Neural crest cell (in vitro differentiated cells): ENCODE measurements at regions not wholly inside any gene's neighbourhood (a gene's known extent, or its start where the extent isn't known, plus 50 kb on each side); places are given as distances from the start of the nearest gene placed in this dataset.

Experiments used
- DNase-seq: peaks from one replicate; pipeline ENCODE4 v3.0.0; 2021; ENCODE audit warnings: low read depth, mixed read lengths, low spot score
- H3K27ac Mint-ChIP-seq: one replicate; pipeline ENCODE4 v1.8.0; 2021; ENCODE audit warnings: mild to moderate bottlenecking, mixed read lengths; ENCODE audit not compliant: unreplicated experiment
- H3K27me3 Mint-ChIP-seq: 2 replicates; pipeline ENCODE4 v1.8.0; 2021; ENCODE audit warnings: low read depth, mild to moderate bottlenecking, mixed read lengths
- H3K36me3 Mint-ChIP-seq: 2 replicates; pipeline ENCODE4 v1.8.0; 2021; ENCODE audit warnings: low read depth, mild to moderate bottlenecking, mixed read lengths
- H3K4me1 Mint-ChIP-seq: 2 replicates; pipeline ENCODE4 v1.8.0; 2021; ENCODE audit warnings: mixed read lengths
- H3K4me3 Mint-ChIP-seq: one replicate; pipeline ENCODE4 v1.8.0; 2021; ENCODE audit warnings: mild to moderate bottlenecking, mixed read lengths
- H3K9me3 Mint-ChIP-seq: 2 replicates; pipeline ENCODE4 v1.8.0; 2021; ENCODE audit warnings: mixed read lengths
- TF ChIP-seq, protein P1 (sequence below): fragments of 200-600 bp; sonication (generic); conservative IDR thresholded peaks from 2 replicates; pipeline ENCODE4 v1.5.0; 2021; ENCODE audit warnings: antibody characterized with exemption, mild to moderate bottlenecking

DNA sequence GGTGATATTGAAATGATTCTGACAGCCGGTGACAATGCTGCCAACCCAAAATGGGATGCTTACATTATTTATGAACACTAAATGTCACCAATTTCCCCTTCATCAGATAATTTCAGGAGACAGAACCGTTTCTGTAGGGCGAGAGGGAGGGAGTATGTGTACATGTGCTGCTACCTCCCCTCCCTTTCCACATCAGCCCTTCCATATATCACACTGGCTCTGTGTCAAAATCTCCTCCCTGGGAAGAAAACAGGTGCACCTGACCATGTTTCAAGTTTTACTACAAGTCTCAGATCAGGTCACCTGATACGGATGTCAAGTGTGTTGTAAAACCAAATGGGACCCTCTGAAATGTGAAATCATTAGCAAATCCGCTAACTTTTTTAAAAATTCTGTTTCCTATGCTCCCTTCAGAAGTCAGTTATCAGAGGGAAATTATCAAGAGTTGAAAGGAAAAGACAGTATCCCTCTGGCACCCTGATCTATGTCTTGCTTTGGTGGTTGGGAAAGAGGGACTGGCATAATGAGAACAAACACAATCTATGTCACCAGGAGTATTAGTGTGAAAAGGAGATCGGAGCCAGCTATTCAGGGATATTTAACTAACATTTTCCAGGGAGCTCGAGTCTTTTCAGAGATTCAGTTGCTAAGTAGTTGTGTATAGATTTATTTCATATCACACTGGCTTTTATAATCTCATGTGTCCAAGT, 1002.3 kb upstream of the CDH8 start:
- Mint-ChIP-seq H3K27me3 (no peaks in the 10 kb centered on the region), H3K27ac (no peak overlapping the region), H3K36me3 (no peaks in the 10 kb centered on the region), H3K4me1 (peaks cover 14% of the 10 kb centered on the region), H3K4me3 (no peak overlapping the region), H3K9me3 (peaks cover 3% of the 10 kb centered on the region)
- TF ChIP-seq, protein P1, sequence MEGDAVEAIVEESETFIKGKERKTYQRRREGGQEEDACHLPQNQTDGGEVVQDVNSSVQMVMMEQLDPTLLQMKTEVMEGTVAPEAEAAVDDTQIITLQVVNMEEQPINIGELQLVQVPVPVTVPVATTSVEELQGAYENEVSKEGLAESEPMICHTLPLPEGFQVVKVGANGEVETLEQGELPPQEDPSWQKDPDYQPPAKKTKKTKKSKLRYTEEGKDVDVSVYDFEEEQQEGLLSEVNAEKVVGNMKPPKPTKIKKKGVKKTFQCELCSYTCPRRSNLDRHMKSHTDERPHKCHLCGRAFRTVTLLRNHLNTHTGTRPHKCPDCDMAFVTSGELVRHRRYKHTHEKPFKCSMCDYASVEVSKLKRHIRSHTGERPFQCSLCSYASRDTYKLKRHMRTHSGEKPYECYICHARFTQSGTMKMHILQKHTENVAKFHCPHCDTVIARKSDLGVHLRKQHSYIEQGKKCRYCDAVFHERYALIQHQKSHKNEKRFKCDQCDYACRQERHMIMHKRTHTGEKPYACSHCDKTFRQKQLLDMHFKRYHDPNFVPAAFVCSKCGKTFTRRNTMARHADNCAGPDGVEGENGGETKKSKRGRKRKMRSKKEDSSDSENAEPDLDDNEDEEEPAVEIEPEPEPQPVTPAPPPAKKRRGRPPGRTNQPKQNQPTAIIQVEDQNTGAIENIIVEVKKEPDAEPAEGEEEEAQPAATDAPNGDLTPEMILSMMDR, result no peak
- no peak for DNase-seq

DNA sequence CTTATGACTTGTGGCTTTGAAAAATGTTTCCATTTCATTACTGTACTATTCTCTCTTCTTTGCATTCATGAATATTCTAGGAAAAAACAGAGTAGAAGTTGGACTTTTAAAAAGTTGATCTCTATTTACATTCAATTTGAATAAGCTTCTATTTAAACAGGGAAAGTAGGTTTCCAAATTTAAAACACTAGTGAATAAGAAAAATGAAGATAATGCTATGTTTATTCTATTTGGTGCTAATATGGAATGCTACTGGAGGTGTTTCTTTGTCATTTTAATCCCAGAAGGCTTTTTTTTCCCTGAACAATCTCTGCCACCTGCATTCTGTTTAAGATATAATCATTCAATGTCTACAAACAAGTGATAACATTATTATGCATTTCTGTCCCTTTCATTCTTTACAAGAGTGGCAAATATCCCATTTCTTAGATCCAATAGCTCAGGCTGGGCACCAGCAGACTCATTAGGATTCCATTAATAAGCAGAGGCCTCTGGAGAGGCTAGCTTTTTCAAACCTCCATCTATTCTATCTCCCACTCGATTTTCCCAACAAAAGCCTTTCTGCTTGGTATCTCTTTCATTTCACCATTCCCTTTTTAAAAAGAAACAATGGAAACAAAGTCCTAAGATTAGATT, 1001.6 kb upstream of the CDH8 start:
- TF ChIP-seq, protein P1, result no peak
- no peaks in the 10 kb centered on the region for H3K36me3 Mint-ChIP-seq
- H3K4me3 Mint-ChIP-seq, result no peak overlapping the region
- no peak for DNase-seq
- no peaks in the 10 kb centered on the region for H3K27me3 Mint-ChIP-seq
- peaks cover 2% of the 10 kb centered on the region for H3K9me3 Mint-ChIP-seq
- H3K27ac Mint-ChIP-seq, result no peak overlapping the region
- peaks cover 14% of the 10 kb centered on the region for H3K4me1 Mint-ChIP-seq

DNA sequence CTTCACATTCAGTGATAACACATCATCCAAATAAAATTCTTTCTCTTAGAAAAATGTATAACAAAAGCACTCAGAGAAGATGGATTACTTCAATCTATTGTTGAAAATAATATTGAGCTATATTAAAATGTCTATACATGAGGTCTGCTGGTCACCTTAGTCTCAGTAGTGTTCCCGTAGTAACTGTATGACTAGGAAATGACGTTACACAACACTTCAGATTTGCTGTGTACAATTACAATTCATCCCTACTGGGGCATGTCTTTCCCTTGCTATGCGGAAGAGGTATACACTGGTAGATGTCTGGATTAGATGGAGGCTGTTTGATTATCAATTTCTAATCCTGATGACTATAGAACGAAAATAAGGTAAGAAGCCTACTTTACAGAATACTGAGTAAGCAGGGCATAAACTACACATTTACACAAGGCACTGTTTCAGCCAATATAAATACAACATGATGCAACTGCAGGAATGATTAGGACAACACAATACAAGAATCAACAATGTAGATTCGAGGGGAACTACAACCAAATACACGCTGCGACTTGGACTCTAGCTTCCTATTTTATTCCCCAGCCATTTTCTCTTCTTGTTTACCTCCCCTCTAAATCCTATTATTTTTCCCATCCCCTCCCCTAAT, 982.5 kb upstream of the CDH8 start:
- Mint-ChIP-seq H3K4me3 (no peak overlapping the region), H3K27ac (no peak overlapping the region), H3K4me1 (no peaks in the 10 kb centered on the region), H3K9me3 (peaks cover 12% of the 10 kb centered on the region), H3K27me3 (no peaks in the 10 kb centered on the region), H3K36me3 (peaks cover 4% of the 10 kb centered on the region)
- no peak for DNase-seq
- TF ChIP-seq, protein P1, result no peak

DNA sequence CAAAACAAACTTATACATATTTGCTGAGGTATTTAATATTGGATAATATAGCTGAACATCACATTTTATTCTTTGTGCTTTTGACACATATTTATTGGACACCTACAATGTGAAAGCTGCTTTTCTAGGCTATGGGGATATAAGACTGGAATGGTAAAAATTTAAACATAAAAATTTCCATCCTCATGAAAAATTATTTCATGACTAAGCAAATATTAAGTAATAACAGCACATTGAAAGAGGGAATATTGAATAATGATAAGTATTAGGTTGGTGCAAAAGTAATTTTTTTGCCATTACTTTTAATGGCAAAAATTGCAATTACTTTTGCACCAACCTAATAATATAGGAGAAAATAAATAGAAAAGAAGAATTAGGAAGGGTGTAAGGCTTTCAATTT, 972.5 kb upstream of the CDH8 start:
- H3K36me3 Mint-ChIP-seq, result no peaks in the 10 kb centered on the region
- TF ChIP-seq, protein P1, result no peak
- no peaks in the 10 kb centered on the region for H3K27me3 Mint-ChIP-seq
- H3K27ac Mint-ChIP-seq, result no peak overlapping the region
- no peaks in the 10 kb centered on the region for H3K4me1 Mint-ChIP-seq
- no peak overlapping the region for H3K4me3 Mint-ChIP-seq
- no peak for DNase-seq
- H3K9me3 Mint-ChIP-seq, result peaks cover 14% of the 10 kb centered on the region

DNA sequence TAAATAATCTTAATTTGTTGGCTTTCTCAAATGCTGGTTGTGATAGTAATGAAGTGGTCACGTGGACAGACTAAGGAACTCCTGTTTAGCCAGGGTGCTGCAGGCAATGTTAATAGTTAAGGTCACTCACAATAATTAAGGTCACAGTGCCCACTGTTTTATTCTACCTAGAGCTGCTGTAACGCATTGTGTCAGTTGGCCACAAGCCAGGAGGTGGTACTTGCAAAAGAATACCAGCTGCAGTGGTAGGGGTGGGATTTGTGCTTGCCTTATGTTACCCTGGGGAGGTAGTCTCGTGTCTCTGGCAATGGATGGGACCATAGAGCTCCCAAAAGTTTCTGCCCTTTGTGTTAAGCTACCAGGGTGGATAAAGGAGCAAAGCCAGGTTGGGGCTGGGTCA, 969.1 kb upstream of the CDH8 start:
- DNase-seq, result no peak
- TF ChIP-seq, protein P1, result no peak
- Mint-ChIP-seq H3K9me3 (peaks cover 16% of the 10 kb centered on the region), H3K27ac (no peak overlapping the region), H3K36me3 (peaks cover 6% of the 10 kb centered on the region), H3K4me1 (no peaks in the 10 kb centered on the region), H3K27me3 (no peaks in the 10 kb centered on the region), H3K4me3 (no peak overlapping the region)
